ENCODE measurements at regions not wholly inside any gene's neighbourhood (a gene's known extent, or its start where the extent isn't known, plus 50 kb on each side); places are given as distances from the start of the nearest gene placed in this dataset.

DNA sequence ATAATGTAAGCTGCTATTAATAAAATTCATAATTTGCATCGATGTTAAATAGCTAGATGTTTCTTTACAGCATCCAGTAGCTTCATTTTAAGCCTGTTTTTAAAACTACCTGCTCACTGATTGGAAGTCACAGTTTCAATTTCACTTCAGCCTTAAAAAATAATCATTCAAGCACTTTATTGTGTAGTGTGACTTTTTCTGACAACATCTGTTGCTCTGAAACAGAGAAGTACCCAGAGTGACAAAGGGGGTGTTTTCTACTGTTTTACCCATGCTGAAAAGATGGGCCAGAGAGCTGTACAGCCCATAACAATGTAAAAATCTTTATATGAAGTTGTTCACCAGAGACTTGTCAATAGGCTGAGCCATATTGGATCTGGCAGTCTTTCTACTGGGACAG is 437.2 kb downstream of the MDFIC start:
- H3K36me3 Mint-ChIP-seq (ENCODE audit: low read depth) = no peaks in the 10 kb centered on the region
- Histone ChIP-seq H3K27me3 (ENCODE audit: control insufficient read depth, insufficient read depth, low read length, poor library complexity, severe bottlenecking) (no peaks in the 10 kb centered on the region), H3K9me3 (ENCODE audit: control insufficient read depth, low read length) (no peaks in the 10 kb centered on the region), H3K4me3 (ENCODE audit: low read length) (no peak overlapping the region), H3K4me1 (ENCODE audit: control insufficient read depth, insufficient read depth, low read length) (no peaks in the 10 kb centered on the region), H3K27ac (ENCODE audit: low read depth, low read length) (no peak overlapping the region), H3K9ac (ENCODE audit: extremely low read depth, low read length, poor library complexity, severe bottlenecking) (no peak overlapping the region), H3K36me3 (ENCODE audit: control insufficient read depth, insufficient read depth, low read length) (no peaks in the 10 kb centered on the region)
- TF ChIP-seq, protein P1, sequence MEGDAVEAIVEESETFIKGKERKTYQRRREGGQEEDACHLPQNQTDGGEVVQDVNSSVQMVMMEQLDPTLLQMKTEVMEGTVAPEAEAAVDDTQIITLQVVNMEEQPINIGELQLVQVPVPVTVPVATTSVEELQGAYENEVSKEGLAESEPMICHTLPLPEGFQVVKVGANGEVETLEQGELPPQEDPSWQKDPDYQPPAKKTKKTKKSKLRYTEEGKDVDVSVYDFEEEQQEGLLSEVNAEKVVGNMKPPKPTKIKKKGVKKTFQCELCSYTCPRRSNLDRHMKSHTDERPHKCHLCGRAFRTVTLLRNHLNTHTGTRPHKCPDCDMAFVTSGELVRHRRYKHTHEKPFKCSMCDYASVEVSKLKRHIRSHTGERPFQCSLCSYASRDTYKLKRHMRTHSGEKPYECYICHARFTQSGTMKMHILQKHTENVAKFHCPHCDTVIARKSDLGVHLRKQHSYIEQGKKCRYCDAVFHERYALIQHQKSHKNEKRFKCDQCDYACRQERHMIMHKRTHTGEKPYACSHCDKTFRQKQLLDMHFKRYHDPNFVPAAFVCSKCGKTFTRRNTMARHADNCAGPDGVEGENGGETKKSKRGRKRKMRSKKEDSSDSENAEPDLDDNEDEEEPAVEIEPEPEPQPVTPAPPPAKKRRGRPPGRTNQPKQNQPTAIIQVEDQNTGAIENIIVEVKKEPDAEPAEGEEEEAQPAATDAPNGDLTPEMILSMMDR (conservative IDR thresholded peaks at IDR 0.05) = no peak
- H3K4me1 Mint-ChIP-seq = no peaks in the 10 kb centered on the region
- no peaks in the 10 kb centered on the region for H3K27me3 Mint-ChIP-seq (ENCODE audit: insufficient read depth)
- no peak overlapping the region for H3K4me3 Mint-ChIP-seq
- WGBS, 2 experiments (ENCODE audit: insufficient coverage in 1 of 2, insufficient read length in 1 of 2) = 91% methylated on average over 1 of the region's 1 CpG; no CpG with 5 or more reads in 1 of the 2 experiments
- no peaks in the 10 kb centered on the region for H3K9me3 Mint-ChIP-seq
- H3K27ac Mint-ChIP-seq = no peak overlapping the region
- no peak for DNase-seq

DNA sequence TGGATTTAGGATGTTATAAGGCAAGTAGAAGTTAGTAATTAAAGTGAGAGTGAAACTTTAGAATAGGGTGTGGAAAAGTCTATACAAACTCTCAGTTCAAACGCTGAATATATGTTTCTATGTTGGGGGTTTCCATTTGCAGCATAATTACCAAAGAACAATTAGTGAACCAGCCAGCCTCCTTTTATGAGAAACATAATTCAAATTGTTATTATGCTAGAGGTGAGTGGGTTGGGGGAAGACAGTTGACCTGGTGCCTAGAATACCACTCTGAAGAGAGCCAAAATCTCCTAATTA is 435.8 kb downstream of the MDFIC start:
- Histone ChIP-seq H3K9me3 (ENCODE audit: control insufficient read depth, low read length) (no peaks in the 10 kb centered on the region), H3K36me3 (ENCODE audit: control insufficient read depth, insufficient read depth, low read length) (no peaks in the 10 kb centered on the region), H3K27me3 (ENCODE audit: control insufficient read depth, insufficient read depth, low read length, poor library complexity, severe bottlenecking) (no peaks in the 10 kb centered on the region), H3K4me3 (ENCODE audit: low read length) (no peak overlapping the region), H3K27ac (ENCODE audit: low read depth, low read length) (no peak overlapping the region), H3K4me1 (ENCODE audit: control insufficient read depth, insufficient read depth, low read length) (no peaks in the 10 kb centered on the region), H3K9ac (ENCODE audit: extremely low read depth, low read length, poor library complexity, severe bottlenecking) (no peak overlapping the region)
- Mint-ChIP-seq H3K27ac (no peak overlapping the region), H3K4me1 (no peaks in the 10 kb centered on the region), H3K36me3 (ENCODE audit: low read depth) (no peaks in the 10 kb centered on the region), H3K9me3 (no peaks in the 10 kb centered on the region), H3K27me3 (ENCODE audit: insufficient read depth) (no peaks in the 10 kb centered on the region), H3K4me3 (no peak overlapping the region)
- 90% methylated on average over 1 of the region's 1 CpG; no CpG with 5 or more reads in 1 of the 2 experiments for WGBS, 2 experiments (ENCODE audit: insufficient coverage in 1 of 2, insufficient read length in 1 of 2)
- DNase-seq = no peak
- TF ChIP-seq, protein P1 (conservative IDR thresholded peaks at IDR 0.05) = no peak

DNA sequence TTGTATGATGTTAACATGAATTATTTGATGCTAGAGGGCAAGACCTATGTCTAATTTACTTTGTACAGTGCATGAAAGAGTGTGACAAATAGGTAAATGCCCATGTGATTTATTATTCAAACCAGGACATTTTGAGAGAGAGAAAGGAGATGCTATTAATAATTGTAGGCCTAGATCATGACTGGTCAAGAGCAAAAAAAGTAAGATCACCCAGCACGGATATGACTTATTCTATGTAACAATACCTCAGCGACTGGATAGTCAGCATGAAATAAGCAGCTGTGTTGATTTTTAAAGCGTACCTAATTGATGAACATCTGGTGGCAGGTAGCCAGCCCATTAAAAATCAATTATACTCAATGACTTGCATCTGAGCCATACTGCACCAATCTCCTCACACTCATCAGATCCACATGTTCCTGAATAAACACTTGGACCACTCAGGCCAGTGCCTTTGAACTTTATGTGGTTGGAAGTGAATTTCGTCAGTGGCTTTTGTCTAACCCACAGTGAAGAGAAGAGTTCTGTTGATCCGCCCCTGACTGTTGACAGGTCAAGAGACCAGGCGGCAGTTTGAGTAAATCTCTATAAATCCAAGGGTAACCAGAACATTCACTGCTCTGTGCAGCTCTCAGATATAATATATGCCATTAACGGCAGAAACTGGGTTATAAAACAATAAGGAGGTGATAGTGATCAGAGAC is 435.3 kb downstream of the MDFIC start:
- Histone ChIP-seq H3K27ac (ENCODE audit: low read depth, low read length) (no peak overlapping the region), H3K9ac (ENCODE audit: extremely low read depth, low read length, poor library complexity, severe bottlenecking) (no peak overlapping the region), H3K4me3 (ENCODE audit: low read length) (no peak overlapping the region), H3K27me3 (ENCODE audit: control insufficient read depth, insufficient read depth, low read length, poor library complexity, severe bottlenecking) (no peaks in the 10 kb centered on the region), H3K4me1 (ENCODE audit: control insufficient read depth, insufficient read depth, low read length) (no peaks in the 10 kb centered on the region), H3K9me3 (ENCODE audit: control insufficient read depth, low read length) (no peaks in the 10 kb centered on the region), H3K36me3 (ENCODE audit: control insufficient read depth, insufficient read depth, low read length) (no peaks in the 10 kb centered on the region)
- Mint-ChIP-seq H3K9me3 (no peaks in the 10 kb centered on the region), H3K27ac (no peak overlapping the region), H3K4me3 (no peak overlapping the region), H3K27me3 (ENCODE audit: insufficient read depth) (no peaks in the 10 kb centered on the region), H3K4me1 (no peaks in the 10 kb centered on the region), H3K36me3 (ENCODE audit: low read depth) (no peaks in the 10 kb centered on the region)
- TF ChIP-seq, protein P1 (conservative IDR thresholded peaks at IDR 0.05) = no peak
- 93 to 96% methylated on average over 4 to 7 of the region's 7 CpGs for WGBS, 2 experiments (ENCODE audit: insufficient coverage in 1 of 2, insufficient read length in 1 of 2)
- no peak for DNase-seq

Measured in endodermal cell (in vitro differentiated cells).